ENCODE measurements at regions not wholly inside any gene's neighbourhood (a gene's known extent, or its start where the extent isn't known, plus 50 kb on each side); places are given as distances from the start of the nearest gene placed in this dataset.

DNA sequence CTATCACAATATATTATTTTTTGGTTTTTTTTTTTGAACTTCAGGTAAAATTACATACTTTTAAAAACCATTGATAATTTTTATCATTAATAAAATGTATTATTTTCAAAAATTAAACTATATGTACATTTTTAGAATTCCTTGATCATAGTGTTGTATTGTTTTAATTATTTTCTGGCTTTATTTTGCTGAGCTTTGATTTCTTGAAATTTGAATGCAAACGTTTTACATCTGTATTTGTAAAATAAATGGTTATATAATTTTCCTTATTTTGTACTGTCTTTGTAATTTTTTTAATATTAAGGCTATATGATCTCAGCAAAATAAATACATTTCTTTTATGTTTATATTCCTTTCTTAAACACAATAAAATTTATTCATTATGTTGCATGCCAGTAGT lies 125.6 kb downstream of the KIF2B start:
- ChIA-PET RAD21 (ENCODE audit: unreplicated experiment) (no interaction called here), POLR2A (no interaction called here), CTCF (no interaction called here), SMC1A (ENCODE audit: uncharacterized antibody, unreplicated experiment) (no interaction called here)
- Histone ChIP-seq H3K79me2 (ENCODE audit: control insufficient read depth, insufficient read depth, low read length) (no peaks in the 10 kb centered on the region), H3K36me3 (ENCODE audit: control insufficient read depth in 2 of 2, insufficient read depth in 2 of 2, low read length in 1 of 2) (no peaks in the 10 kb centered on the region), H3K4me1 (ENCODE audit: control insufficient read depth, insufficient read depth, low read length) (no peaks in the 10 kb centered on the region), H3K9ac (ENCODE audit: control insufficient read depth, insufficient read depth, low read length) (no peak overlapping the region), H3K27ac (ENCODE audit: control insufficient read depth, insufficient read depth) (no peak overlapping the region), H2AFZ (ENCODE audit: control insufficient read depth, low read depth, low read length) (no peak overlapping the region), H3K9me3 (replicated peaks; ENCODE audit: control insufficient read depth, insufficient read depth, low read length) (no peaks in the 10 kb centered on the region; the same call in 2 of the 3 replicates), H3K27me3 (replicated peaks in 1 of 2; ENCODE audit: control insufficient read depth in 2 of 2, insufficient read depth in 2 of 2, low read length in 1 of 2) (no peaks in the 10 kb centered on the region), H3K4me2 (ENCODE audit: control insufficient read depth, insufficient read depth) (no peak overlapping the region), H3K4me3 (no peak overlapping the region), H4K20me1 (ENCODE audit: control insufficient read depth, insufficient read depth) (no peaks in the 10 kb centered on the region)
- WGBS (ENCODE audit: insufficient coverage, insufficient replicate concordance, low lambda C conversion rate, missing lambda C conversion rate) = 4% methylated on average over 1 of the region's 1 CpG
- in situ Hi-C loops (cut with MboI) (no loop called here), intact Hi-C loops (cut with micrococcal nuclease; ENCODE audit: unreplicated experiment) (no loop called here)
- no TSS peak for BruUV-seq (replicated peaks)
- DNase-seq (ENCODE audit: low read depth, low spot score) (no peak), FAIRE-seq (no peak), ATAC-seq (no peak)
- TF ChIP-seq, protein P1, sequence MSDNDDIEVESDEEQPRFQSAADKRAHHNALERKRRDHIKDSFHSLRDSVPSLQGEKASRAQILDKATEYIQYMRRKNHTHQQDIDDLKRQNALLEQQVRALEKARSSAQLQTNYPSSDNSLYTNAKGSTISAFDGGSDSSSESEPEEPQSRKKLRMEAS (IDR thresholded peaks at IDR 0.05; ENCODE audit: low read depth, low read length) = no peak
- no peak for TF ChIP-seq ZBED1 (IDR thresholded peaks at IDR 0.05; ENCODE audit: borderline replicate concordance)
- TF ChIP-seq KDM1A (IDR thresholded peaks at IDR 0.05; ENCODE audit: borderline replicate concordance) = no peak
- TF ChIP-seq NR2F1 (conservative IDR thresholded peaks at IDR 0.05) = no peak
- no peak for TF ChIP-seq CBX5 (IDR thresholded peaks at IDR 0.05; ENCODE audit: low read depth)

DNA sequence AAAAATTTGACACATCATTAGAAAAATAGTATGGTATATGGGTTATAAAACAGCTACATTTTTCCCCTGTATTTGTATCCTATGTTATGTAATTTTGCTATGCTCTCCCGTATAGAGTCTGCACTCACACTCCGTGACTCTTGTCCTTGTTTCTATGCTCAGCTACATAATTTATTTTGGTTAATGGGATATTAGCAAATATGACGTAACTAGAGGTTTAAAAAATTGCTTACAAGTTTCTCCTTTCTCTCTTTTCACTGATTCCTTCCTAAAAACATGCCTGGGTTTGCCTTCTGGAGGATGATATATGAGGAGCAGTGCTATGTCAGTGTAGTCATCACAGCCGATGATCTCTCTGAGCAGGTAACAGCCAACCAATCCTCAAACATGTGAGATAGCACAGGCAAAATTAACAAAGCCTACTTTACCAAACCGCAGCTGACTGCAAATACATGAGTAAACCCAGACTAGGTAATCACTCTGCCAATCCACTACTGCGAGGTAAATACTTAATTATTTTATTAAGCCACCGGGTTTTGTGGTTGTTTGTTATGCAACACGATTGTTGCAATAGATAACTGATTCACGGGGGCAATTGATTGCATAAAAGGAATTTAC lies 126.9 kb downstream of the KIF2B start:
- FAIRE-seq = no peak
- ChIA-PET SMC1A (ENCODE audit: uncharacterized antibody, unreplicated experiment) (no interaction called here), CTCF (no interaction called here), RAD21 (ENCODE audit: unreplicated experiment) (no interaction called here), POLR2A (no interaction called here)
- Histone ChIP-seq H3K4me2 (ENCODE audit: control insufficient read depth, insufficient read depth) (no peak overlapping the region), H3K4me3 (no peak overlapping the region), H3K9me3 (replicated peaks; ENCODE audit: control insufficient read depth, insufficient read depth, low read length) (no peaks in the 10 kb centered on the region; the same call in 2 of the 3 replicates), H2AFZ (ENCODE audit: control insufficient read depth, low read depth, low read length) (no peak overlapping the region), H3K4me1 (ENCODE audit: control insufficient read depth, insufficient read depth, low read length) (no peaks in the 10 kb centered on the region), H3K79me2 (ENCODE audit: control insufficient read depth, insufficient read depth, low read length) (no peaks in the 10 kb centered on the region), H3K36me3 (ENCODE audit: control insufficient read depth in 2 of 2, insufficient read depth in 2 of 2, low read length in 1 of 2) (no peaks in the 10 kb centered on the region), H3K27ac (ENCODE audit: control insufficient read depth, insufficient read depth) (no peak overlapping the region), H3K27me3 (replicated peaks in 1 of 2; ENCODE audit: control insufficient read depth in 2 of 2, insufficient read depth in 2 of 2, low read length in 1 of 2) (no peaks in the 10 kb centered on the region), H4K20me1 (ENCODE audit: control insufficient read depth, insufficient read depth) (no peaks in the 10 kb centered on the region), H3K9ac (ENCODE audit: control insufficient read depth, insufficient read depth, low read length) (no peak overlapping the region)
- in situ Hi-C loops (cut with MboI) (no loop called here), intact Hi-C loops (cut with micrococcal nuclease; ENCODE audit: unreplicated experiment) (no loop called here)
- no peak for DNase-seq (ENCODE audit: low read depth, low spot score)
- no peak for ATAC-seq
- BruUV-seq (replicated peaks) = no TSS peak
- no peak for TF ChIP-seq ZBTB33 (IDR thresholded peaks at IDR 0.05)
- WGBS (ENCODE audit: insufficient coverage, insufficient replicate concordance, low lambda C conversion rate, missing lambda C conversion rate) = 31% methylated on average over 9 of the region's 9 CpGs

All from GM12878 (cell line).